Naive B cell (primary cell): ENCODE measurements at regions not wholly inside any gene's neighbourhood (a gene's known extent, or its start where the extent isn't known, plus 50 kb on each side); places are given as distances from the start of the nearest gene placed in this dataset.

ENCODE experiments used
- ATAC-seq, 2 donors: fragments of 150-1000 bp; cut with Tn5 transposase; 2 replicates each; pipeline ENCODE4 v1.10.0; 2021; ENCODE audit warnings: low read depth in 2 of 2, mild to moderate bottlenecking in 2 of 2, moderate library complexity in 2 of 2
- DNase-seq: peaks from one replicate; pipeline ENCODE4 v3.0.0; 2022
- H3K27ac Mint-ChIP-seq, 6 donors: one replicate each; pipeline ENCODE4 v1.8.0; 2020 to 2022; ENCODE audit warnings: mild to moderate bottlenecking in 6 of 6, mixed read lengths in 6 of 6, moderate library complexity in 5 of 6, inconsistent platforms in 2 of 6
- H3K27me3 Mint-ChIP-seq, 3 donors: one replicate each; pipeline ENCODE4 v1.8.0; 2021 to 2022; ENCODE audit warnings: mixed read lengths in 3 of 3, mild to moderate bottlenecking in 1 of 3
- H3K36me3 Mint-ChIP-seq, 2 donors: one replicate each; pipeline ENCODE4 v1.8.0; 2020 to 2022; ENCODE audit warnings: mixed read lengths in 2 of 2, inconsistent platforms in 1 of 2, mild to moderate bottlenecking in 1 of 2
- H3K4me1 Mint-ChIP-seq, 3 donors: one replicate each; pipeline ENCODE4 v1.8.0; 2020 to 2022; ENCODE audit warnings: mixed read lengths in 3 of 3, inconsistent platforms in 1 of 3, mild to moderate bottlenecking in 1 of 3, moderate library complexity in 1 of 3
- H3K4me3 Mint-ChIP-seq, 8 donors: one replicate each; pipeline ENCODE4 v1.8.0; 2020 to 2022; ENCODE audit warnings: mild to moderate bottlenecking in 8 of 8, mixed read lengths in 8 of 8, moderate library complexity in 8 of 8, inconsistent platforms in 2 of 8
- H3K9me3 Mint-ChIP-seq, 7 donors: one replicate each; pipeline ENCODE4 v1.8.0; 2020 to 2022; ENCODE audit warnings: mixed read lengths in 7 of 7, mild to moderate bottlenecking in 5 of 7, inconsistent platforms in 2 of 7, moderate library complexity in 1 of 7

- DNase-seq (no peak), ATAC-seq (no peak)
- Mint-ChIP-seq H3K9me3 (peaks cover 0 to 32% (median 12%) of the 10 kb centered on the region in 7 donors), H3K27me3 (no peaks in the 10 kb centered on the region), H3K4me3 (no peak overlapping the region), H3K27ac (no peak overlapping the region), H3K36me3 (no peaks in the 10 kb centered on the region), H3K4me1 (no peaks in the 10 kb centered on the region)
Observed at GRCh38 chr4:35793045-35793722, 451.1 kb downstream of the ARAP2 start.

- Mint-ChIP-seq H3K27ac (no peak overlapping the region), H3K9me3 (peaks cover 0 to 34% (median 13%) of the 10 kb centered on the region in 7 donors), H3K4me3 (no peak overlapping the region), H3K4me1 (no peaks in the 10 kb centered on the region), H3K27me3 (no peaks in the 10 kb centered on the region), H3K36me3 (no peaks in the 10 kb centered on the region)
- ATAC-seq (no peak), DNase-seq (no peak)
Observed at GRCh38 chr4:35793766-35794165, 450.5 kb downstream of the ARAP2 start.

- Mint-ChIP-seq H3K4me3 (no peak overlapping the region), H3K36me3 (no peaks in the 10 kb centered on the region), H3K9me3 (peaks cover 0 to 23% (median 12%) of the 10 kb centered on the region in 7 donors), H3K4me1 (no peaks in the 10 kb centered on the region), H3K27me3 (no peaks in the 10 kb centered on the region), H3K27ac (no peak overlapping the region)
- ATAC-seq (no peak), DNase-seq (no peak)
Observed at GRCh38 chr4:35800669-35801068, 443.6 kb downstream of the ARAP2 start.

GRCh38 chr4:35802644-35803043 is 441.7 kb downstream of the ARAP2 start:
- Mint-ChIP-seq H3K4me3 (no peak overlapping the region), H3K9me3 (peaks cover 0 to 8% (median 4%) of the 10 kb centered on the region in 7 donors), H3K36me3 (no peaks in the 10 kb centered on the region), H3K27ac (no peak overlapping the region), H3K27me3 (no peaks in the 10 kb centered on the region), H3K4me1 (no peaks in the 10 kb centered on the region)
- ATAC-seq (no peak), DNase-seq (no peak)

- Mint-ChIP-seq H3K27me3 (no peaks in the 10 kb centered on the region), H3K9me3 (peaks cover 0 to 2% (median 0%) of the 10 kb centered on the region in 7 donors), H3K27ac (no peak overlapping the region), H3K4me1 (no peaks in the 10 kb centered on the region), H3K4me3 (no peak overlapping the region), H3K36me3 (no peaks in the 10 kb centered on the region)
- no peak for DNase-seq
- ATAC-seq, result no peak
Observed at GRCh38 chr4:35818520-35818919, 425.8 kb downstream of the ARAP2 start.

GRCh38 chr4:35820003-35820402 is 424.3 kb downstream of the ARAP2 start:
- ATAC-seq (no peak), DNase-seq (no peak)
- no peak overlapping the region for H3K4me3 Mint-ChIP-seq
- H3K4me1 Mint-ChIP-seq, result no peaks in the 10 kb centered on the region
- peaks cover 0 to 2% (median 0%) of the 10 kb centered on the region in 7 donors for H3K9me3 Mint-ChIP-seq
- no peaks in the 10 kb centered on the region for H3K36me3 Mint-ChIP-seq
- H3K27ac Mint-ChIP-seq, result no peak overlapping the region
- no peaks in the 10 kb centered on the region for H3K27me3 Mint-ChIP-seq

- ATAC-seq, result no peak
- Mint-ChIP-seq H3K27me3 (no peaks in the 10 kb centered on the region), H3K27ac (no peak overlapping the region), H3K36me3 (no peaks in the 10 kb centered on the region), H3K4me3 (no peak overlapping the region), H3K9me3 (peaks cover 0 to 2% (median 0%) of the 10 kb centered on the region in 7 donors), H3K4me1 (no peaks in the 10 kb centered on the region)
- DNase-seq, result no peak
Observed at GRCh38 chr4:35824231-35824630, 420.1 kb downstream of the ARAP2 start.

- no peak for DNase-seq
- H3K27me3 Mint-ChIP-seq, result no peaks in the 10 kb centered on the region
- H3K4me1 Mint-ChIP-seq, result no peaks in the 10 kb centered on the region
- no peak overlapping the region for H3K4me3 Mint-ChIP-seq
- H3K36me3 Mint-ChIP-seq, result no peaks in the 10 kb centered on the region
- H3K9me3 Mint-ChIP-seq, result peaks cover 0 to 13% (median 5%) of the 10 kb centered on the region in 7 donors
- ATAC-seq, result no peak
- no peak overlapping the region for H3K27ac Mint-ChIP-seq
Observed at GRCh38 chr4:35835893-35836292, 408.4 kb downstream of the ARAP2 start.

- ATAC-seq, result no peak
- Mint-ChIP-seq H3K36me3 (no peaks in the 10 kb centered on the region), H3K4me3 (no peak overlapping the region)
Observed at GRCh38 chr4:35836596-35836995, 407.7 kb downstream of the ARAP2 start.

GRCh38 chr4:35867057-35867456 is 377.3 kb downstream of the ARAP2 start:
- DNase-seq (no peak), ATAC-seq (no peak)
- no peak overlapping the region for H3K27ac Mint-ChIP-seq
- no peaks in the 10 kb centered on the region for H3K36me3 Mint-ChIP-seq
- H3K4me3 Mint-ChIP-seq, result no peak overlapping the region
- H3K27me3 Mint-ChIP-seq, result no peaks in the 10 kb centered on the region
- H3K4me1 Mint-ChIP-seq, result no peaks in the 10 kb centered on the region
- peaks cover 0 to 8% (median 0%) of the 10 kb centered on the region in 7 donors for H3K9me3 Mint-ChIP-seq

More at GRCh38 chr4:35836596-35836995, 407.7 kb downstream of the ARAP2 start:
- Mint-ChIP-seq H3K4me1 (no peaks in the 10 kb centered on the region), H3K9me3 (peaks cover 0 to 13% (median 5%) of the 10 kb centered on the region in 7 donors), H3K27me3 (no peaks in the 10 kb centered on the region), H3K27ac (no peak overlapping the region)
- DNase-seq, result no peak

- Mint-ChIP-seq H3K36me3 (no peaks in the 10 kb centered on the region), H3K27me3 (no peaks in the 10 kb centered on the region), H3K4me1 (no peaks in the 10 kb centered on the region), H3K9me3 (peaks cover 0 to 4% (median 0%) of the 10 kb centered on the region in 7 donors), H3K27ac (no peak overlapping the region), H3K4me3 (no peak overlapping the region)
- DNase-seq (no peak), ATAC-seq (no peak)
Observed at GRCh38 chr4:35872273-35872672, 372.0 kb downstream of the ARAP2 start.

- Mint-ChIP-seq H3K9me3 (peaks cover 0 to 4% (median 0%) of the 10 kb centered on the region in 7 donors), H3K4me3 (no peak overlapping the region), H3K4me1 (no peaks in the 10 kb centered on the region), H3K27me3 (peaks cover 0 to 7% (median 4%) of the 10 kb centered on the region in 3 donors), H3K27ac (no peak overlapping the region), H3K36me3 (no peaks in the 10 kb centered on the region)
- DNase-seq, result no peak
- no peak for ATAC-seq
Observed at GRCh38 chr4:35879479-35879878, 364.8 kb downstream of the ARAP2 start.

- no peak for ATAC-seq
- Mint-ChIP-seq H3K4me3 (no peak overlapping the region), H3K36me3 (no peaks in the 10 kb centered on the region), H3K27me3 (peaks cover 0 to 7% (median 7%) of the 10 kb centered on the region in 3 donors), H3K27ac (no peak overlapping the region), H3K9me3 (no peaks in the 10 kb centered on the region), H3K4me1 (no peaks in the 10 kb centered on the region)
- no peak for DNase-seq
Observed at GRCh38 chr4:35883108-35883507, 361.2 kb downstream of the ARAP2 start.

- no peaks in the 10 kb centered on the region for H3K36me3 Mint-ChIP-seq
- H3K9me3 Mint-ChIP-seq, result no peaks in the 10 kb centered on the region
- peaks cover 0 to 7% (median 7%) of the 10 kb centered on the region in 3 donors for H3K27me3 Mint-ChIP-seq
- no peak overlapping the region for H3K27ac Mint-ChIP-seq
- H3K4me3 Mint-ChIP-seq, result no peak overlapping the region
- ATAC-seq (no peak), DNase-seq (no peak)
- no peaks in the 10 kb centered on the region for H3K4me1 Mint-ChIP-seq
Observed at GRCh38 chr4:35884714-35885480, 359.4 kb downstream of the ARAP2 start.
